Tibial nerve (tissue), 4 donors: ENCODE measurements at regions not wholly inside any gene's neighbourhood (a gene's known extent, or its start where the extent isn't known, plus 50 kb on each side); places are given as distances from the start of the nearest gene placed in this dataset.

Experiments used
- DNase-seq, 2 donors: peaks; one replicate each; pipeline ENCODE4 v3.0.0-alpha.2; 2019; ENCODE audit warnings: low spot score in 2 of 2
- H3K27ac ChIP-seq, 4 donors: fragments of 200-600 bp; sonication (generic) in 3 of 4; one replicate each; pipeline ENCODE4 v1.5.1; 2017 to 2019; ENCODE audit warnings: mild to moderate bottlenecking in 1 of 4
- H3K27me3 ChIP-seq, 2 donors: fragments of 200-600 bp; sonication (generic) in 1 of 2; one replicate each; pipeline versions ENCODE4 v1.5.1 to v1.6.0; 2017 to 2019
- H3K36me3 ChIP-seq, 3 donors: fragments of 200-600 bp; sonication (generic); one replicate each; pipeline ENCODE4 v1.5.1; 2018 to 2019
- H3K4me1 ChIP-seq, 4 donors: fragments of 200-600 bp; sonication (generic) in 3 of 4; one replicate each; pipeline ENCODE4 v1.5.1; 2017 to 2019
- H3K4me3 ChIP-seq, 4 donors: fragments of 200-600 bp; sonication (generic) in 3 of 4; one replicate each; pipeline ENCODE4 v1.5.1; 2017 to 2019; ENCODE audit warnings: mild to moderate bottlenecking in 1 of 4, moderate library complexity in 1 of 4
- H3K9me3 ChIP-seq, 4 donors: fragments of 200-600 bp; sonication (generic) in 3 of 4; one replicate each; pipeline ENCODE4 v1.5.1; 2017 to 2019
- CTCF ChIP-seq, 5 experiments: fragments of 200-600 bp in 3 of 5; fragments of 450-650 bp in 2 of 5; sonication (generic) in 3 of 5; IDR thresholded peaks; one replicate each; pipeline ENCODE4 v1.5.1; 2016 to 2019; ENCODE audit warnings: antibody characterized with exemption in 5 of 5, mild to moderate bottlenecking in 3 of 5, moderate library complexity in 2 of 5
- EP300 ChIP-seq, 2 donors: sonication (generic); formaldehyde crosslinking; IDR thresholded peaks; one replicate each; pipeline ENCODE4 v1.6.1; 2017; ENCODE audit warnings: antibody characterized with exemption in 2 of 2, mild to moderate bottlenecking in 1 of 2
- POLR2A ChIP-seq, 2 donors: fragments of 450-650 bp; IDR thresholded peaks; one replicate each; pipeline ENCODE4 v1.6.1; 2017; ENCODE audit warnings: antibody characterized with exemption in 2 of 2, mild to moderate bottlenecking in 2 of 2, moderate library complexity in 2 of 2
- WGBS, 2 donors: methylation state at CpG; one replicate each; pipeline ENCODE4 v1.1.5; 2018; 5-methylcytosine and 5-hydroxymethylcytosine counted together

GRCh38 chr17:79671085-79671694 lies 59.6 kb upstream of the ENPP7 start:
- WGBS, 2 donors = 35 to 45% methylated on average over 11 to 13 of the region's 13 CpGs
- TF ChIP-seq POLR2A (IDR thresholded peaks at IDR 0.05) = no peak
- no peak for TF ChIP-seq EP300 (IDR thresholded peaks at IDR 0.05)
- no peak for TF ChIP-seq CTCF (IDR thresholded peaks at IDR 0.05)

GRCh38 chr17:79670537-79671084 lies 59.8 kb upstream of the RBFOX3 start:
- no peak overlapping the region for H3K4me3 ChIP-seq
- H3K4me1 ChIP-seq = peaks cover 0 to 2% (median 0%) of the 10 kb centered on the region in 4 donors
- H3K36me3 ChIP-seq = no peaks in the 10 kb centered on the region
- H3K27ac ChIP-seq = no peak overlapping the region
- WGBS, 2 donors = 53 to 58% methylated on average over 15 of the region's 15 CpGs
- H3K27me3 ChIP-seq = peaks cover 0 to 42% of the 10 kb centered on the region in 2 donors
- no peak for TF ChIP-seq EP300 (IDR thresholded peaks at IDR 0.05)
- TF ChIP-seq CTCF (IDR thresholded peaks at IDR 0.05) = no peak
- TF ChIP-seq POLR2A (IDR thresholded peaks at IDR 0.05) = no peak
- no peak for DNase-seq
- peaks cover 0 to 25% (median 7%) of the 10 kb centered on the region in 4 donors for H3K9me3 ChIP-seq

More at GRCh38 chr17:79671085-79671694, 59.6 kb upstream of the ENPP7 start:
- H3K27ac ChIP-seq = no peak overlapping the region
- peaks cover 0 to 38% of the 10 kb centered on the region in 2 donors for H3K27me3 ChIP-seq
- H3K4me1 ChIP-seq = no peaks in the 10 kb centered on the region
- no peak for DNase-seq
- no peak overlapping the region for H3K4me3 ChIP-seq
- H3K36me3 ChIP-seq = no peaks in the 10 kb centered on the region
- peaks cover 0 to 25% (median 7%) of the 10 kb centered on the region in 4 donors for H3K9me3 ChIP-seq

- no peak overlapping the region for H3K4me3 ChIP-seq
- TF ChIP-seq CTCF (IDR thresholded peaks at IDR 0.05) (no peak), POLR2A (IDR thresholded peaks at IDR 0.05) (no peak), EP300 (IDR thresholded peaks at IDR 0.05) (no peak)
- 30 to 36% methylated on average over 2 to 4 of the region's 4 CpGs for WGBS, 2 donors
- DNase-seq = no peak
- H3K4me1 ChIP-seq = peaks cover 0 to 10% (median 0%) of the 10 kb centered on the region in 4 donors
- no peaks in the 10 kb centered on the region for H3K36me3 ChIP-seq
- no peak overlapping the region for H3K27ac ChIP-seq
- H3K9me3 ChIP-seq = peaks cover 0 to 22% (median 7%) of the 10 kb centered on the region in 4 donors
- peaks cover 0 to 44% of the 10 kb centered on the region in 2 donors for H3K27me3 ChIP-seq
Observed at GRCh38 chr17:79669861-79670260, 59.0 kb upstream of the RBFOX3 start.

GRCh38 chr17:79668344-79669250 lies 57.7 kb upstream of the RBFOX3 start:
- no peak for DNase-seq
- H3K36me3 ChIP-seq = no peaks in the 10 kb centered on the region
- TF ChIP-seq EP300 (IDR thresholded peaks at IDR 0.05) (no peak), POLR2A (IDR thresholded peaks at IDR 0.05) (no peak)
- WGBS, 2 donors = 48 to 65% methylated on average over 12 to 17 of the region's 17 CpGs
- H3K4me1 ChIP-seq = peaks cover 0 to 10% (median 0%) of the 10 kb centered on the region in 4 donors
- H3K27ac ChIP-seq = no peak overlapping the region
- H3K4me3 ChIP-seq = no peak overlapping the region
- peaks cover 0 to 44% of the 10 kb centered on the region in 2 donors for H3K27me3 ChIP-seq
- H3K9me3 ChIP-seq = peaks cover 0 to 10% (median 3%) of the 10 kb centered on the region in 4 donors

GRCh38 chr17:79667746-79668145 lies 56.9 kb upstream of the RBFOX3 start:
- WGBS, 2 donors = 92 to 94% methylated on average over 8 of the region's 8 CpGs
- H3K4me3 ChIP-seq = no peak overlapping the region
- no peak overlapping the region for H3K27ac ChIP-seq

More at GRCh38 chr17:79667746-79668145, 56.9 kb upstream of the RBFOX3 start:
- no peaks in the 10 kb centered on the region for H3K36me3 ChIP-seq
- TF ChIP-seq EP300 (IDR thresholded peaks at IDR 0.05) = no peak
- TF ChIP-seq POLR2A (IDR thresholded peaks at IDR 0.05) = no peak
- no peak for TF ChIP-seq CTCF (IDR thresholded peaks at IDR 0.05)
- H3K9me3 ChIP-seq = peaks cover 0 to 3% (median 0%) of the 10 kb centered on the region in 4 donors
- DNase-seq = peak in 1 of 2 donors; percentile 1
- H3K27me3 ChIP-seq = peaks cover 0 to 47% of the 10 kb centered on the region in 2 donors
- H3K4me1 ChIP-seq = peaks cover 0 to 10% (median 0%) of the 10 kb centered on the region in 4 donors
